HL-60 (cell line): ENCODE measurements at regions not wholly inside any gene's neighbourhood (a gene's known extent, or its start where the extent isn't known, plus 50 kb on each side); places are given as distances from the start of the nearest gene placed in this dataset.
A peak's percentile ranks its signal among the peaks of the same experiment; 100 is the strongest.

Experiments used
- DNase-seq, 2 experiments: peaks; one replicate each; pipeline ENCODE4 v3.0.0-alpha.2; 2010 to 2020; ENCODE audit warnings: low read depth in 1 of 2, low spot score in 1 of 2
- H3K27ac ChIP-seq: fragments of 250-450 bp; sonication (Bioruptor Pico); replicated peaks from 2 replicates; pipeline ENCODE4 v1.5.1; 2020; ENCODE audit warnings: mild to moderate bottlenecking, moderate library complexity
- H3K27me3 ChIP-seq: fragments of 250-450 bp; sonication (Bioruptor Pico); 2 replicates; pipeline ENCODE4 v1.5.1; 2021; ENCODE audit warnings: mild to moderate bottlenecking, moderate library complexity; ENCODE audit not compliant: insufficient read depth, poor library complexity, severe bottlenecking
- H3K4me3 ChIP-seq: replicated peaks from 2 replicates; pipeline ENCODE4 v1.5.1; 2011; ENCODE audit warnings: mild to moderate bottlenecking, control low read depth, low read length; ENCODE audit not compliant: insufficient read depth
- CTCF ChIP-seq: IDR thresholded peaks from one replicate; pipeline ENCODE4 v1.5.1; 2011; ENCODE audit warnings: low read length, control low read depth, inconsistent platforms; ENCODE audit not compliant: insufficient read depth
- GABPA ChIP-seq: IDR thresholded peaks from 2 replicates; pipeline ENCODE4 v1.6.1; 2012; ENCODE audit warnings: low read depth
- POLR2AphosphoS5 ChIP-seq: IDR thresholded peaks from 2 replicates; pipeline ENCODE4 v1.6.1; 2012; ENCODE audit warnings: low read depth
- REST ChIP-seq: IDR thresholded peaks from 2 replicates; pipeline ENCODE4 v1.6.1; 2012; ENCODE audit warnings: low read depth; ENCODE audit not compliant: insufficient replicate concordance
- SPI1 ChIP-seq: IDR thresholded peaks from 2 replicates; pipeline ENCODE4 v1.6.1; 2012; ENCODE audit warnings: low read depth, mild to moderate bottlenecking, borderline replicate concordance

- TF ChIP-seq CTCF, result no peak
- TF ChIP-seq POLR2AphosphoS5, result no peak
- TF ChIP-seq SPI1, result no peak
- TF ChIP-seq REST, result no peak
- TF ChIP-seq GABPA, result no peak
- H3K27ac ChIP-seq, result peak overlapping the region; percentile 39
- no peak overlapping the region for H3K4me3 ChIP-seq
- H3K27me3 ChIP-seq, result no peaks in the 10 kb centered on the region
- DNase-seq, result no peak
These were observed 244.5 kb downstream of the RHOU start for GRCh38 chr1:228979774-228980173.

GRCh38 chr1:228980232-228980937, 245.1 kb downstream of the RHOU start:
- DNase-seq, result no peak
- Histone ChIP-seq H3K4me3 (no peak overlapping the region), H3K27me3 (no peaks in the 10 kb centered on the region), H3K27ac (peak overlapping the region; percentile 39)
- TF ChIP-seq SPI1 (no peak), POLR2AphosphoS5 (no peak), REST (no peak), CTCF (no peak), GABPA (no peak)

GRCh38 chr1:228982637-228983036, 247.4 kb downstream of the RHOU start:
- no peaks in the 10 kb centered on the region for H3K27me3 ChIP-seq
- DNase-seq, result peak; percentile 92 to 97
- peak; percentile 80 for TF ChIP-seq POLR2AphosphoS5
- TF ChIP-seq SPI1, result no peak; the same call in 1 of the 2 replicates
- peak overlapping the region; percentile 64 for H3K27ac ChIP-seq
- H3K4me3 ChIP-seq, result no peak overlapping the region

- Histone ChIP-seq H3K27me3 (no peaks in the 10 kb centered on the region), H3K27ac (peak overlapping the region; percentile 40), H3K4me3 (no peak overlapping the region)
- TF ChIP-seq SPI1, result no peak
- TF ChIP-seq CTCF, result no peak
- no peak for TF ChIP-seq POLR2AphosphoS5
- no peak for TF ChIP-seq REST
- TF ChIP-seq GABPA, result no peak
- DNase-seq, result no peak
These were observed 248.0 kb downstream of the RHOU start for GRCh38 chr1:228983231-228983660.
